ENCODE measurements at regions not wholly inside any gene's neighbourhood (a gene's known extent, or its start where the extent isn't known, plus 50 kb on each side); places are given as distances from the start of the nearest gene placed in this dataset.

GRCh38 chr2:133748007-133748700 is 179.9 kb upstream of the NCKAP5 start:
- Histone ChIP-seq H3K9me3 (ENCODE audit: control insufficient read depth, insufficient read depth, low read length) (no peaks in the 10 kb centered on the region), H3K36me3 (ENCODE audit: insufficient read depth, low read length) (no peaks in the 10 kb centered on the region), H3K4me1 (ENCODE audit: insufficient read depth, low read length) (no peaks in the 10 kb centered on the region), H3K9ac (ENCODE audit: low read depth, low read length) (no peak overlapping the region)

GRCh38 chr2:133753665-133754064 is 185.4 kb upstream of the NCKAP5 start:
- H3K4me1 ChIP-seq (ENCODE audit: insufficient read depth, low read length): no peaks in the 10 kb centered on the region
- no peaks in the 10 kb centered on the region for H3K36me3 ChIP-seq (ENCODE audit: insufficient read depth, low read length)
- H3K9me3 ChIP-seq (ENCODE audit: control insufficient read depth, insufficient read depth, low read length): no peaks in the 10 kb centered on the region
- no peak overlapping the region for H3K9ac ChIP-seq (ENCODE audit: low read depth, low read length)

- no peaks in the 10 kb centered on the region for H3K9me3 ChIP-seq (ENCODE audit: control insufficient read depth, insufficient read depth, low read length)
- H3K36me3 ChIP-seq (ENCODE audit: insufficient read depth, low read length): no peaks in the 10 kb centered on the region
- no peaks in the 10 kb centered on the region for H3K4me1 ChIP-seq (ENCODE audit: insufficient read depth, low read length)
- H3K9ac ChIP-seq (ENCODE audit: low read depth, low read length): no peak overlapping the region
These were observed 187.4 kb upstream of the NCKAP5 start for GRCh38 chr2:133755480-133756300.

- no peaks in the 10 kb centered on the region for H3K36me3 ChIP-seq (ENCODE audit: insufficient read depth, low read length)
- no peak overlapping the region for H3K9ac ChIP-seq (ENCODE audit: low read depth, low read length)
- no peaks in the 10 kb centered on the region for H3K9me3 ChIP-seq (ENCODE audit: control insufficient read depth, insufficient read depth, low read length)
- H3K4me1 ChIP-seq (ENCODE audit: insufficient read depth, low read length): no peaks in the 10 kb centered on the region
These were observed 188.6 kb upstream of the NCKAP5 start for GRCh38 chr2:133756833-133757232.

- no peaks in the 10 kb centered on the region for H3K36me3 ChIP-seq (ENCODE audit: insufficient read depth, low read length)
- H3K9ac ChIP-seq (ENCODE audit: low read depth, low read length): no peak overlapping the region
These were observed 192.1 kb upstream of the NCKAP5 start for GRCh38 chr2:133760376-133760775.

GRCh38 chr2:133765658-133766057 is 197.4 kb upstream of the NCKAP5 start:
- Histone ChIP-seq H3K9me3 (ENCODE audit: control insufficient read depth, insufficient read depth, low read length) (no peaks in the 10 kb centered on the region), H3K9ac (ENCODE audit: low read depth, low read length) (no peak overlapping the region), H3K36me3 (ENCODE audit: insufficient read depth, low read length) (no peaks in the 10 kb centered on the region), H3K4me1 (ENCODE audit: insufficient read depth, low read length) (no peaks in the 10 kb centered on the region)

More at GRCh38 chr2:133760376-133760775, 192.1 kb upstream of the NCKAP5 start:
- Histone ChIP-seq H3K9me3 (ENCODE audit: control insufficient read depth, insufficient read depth, low read length) (no peaks in the 10 kb centered on the region), H3K4me1 (ENCODE audit: insufficient read depth, low read length) (no peaks in the 10 kb centered on the region)

GRCh38 chr2:133766164-133766832 is 198.0 kb upstream of the NCKAP5 start:
- Histone ChIP-seq H3K9me3 (ENCODE audit: control insufficient read depth, insufficient read depth, low read length) (no peaks in the 10 kb centered on the region), H3K36me3 (ENCODE audit: insufficient read depth, low read length) (no peaks in the 10 kb centered on the region), H3K4me1 (ENCODE audit: insufficient read depth, low read length) (no peaks in the 10 kb centered on the region), H3K9ac (ENCODE audit: low read depth, low read length) (no peak overlapping the region)

- Histone ChIP-seq H3K36me3 (ENCODE audit: insufficient read depth, low read length) (no peaks in the 10 kb centered on the region), H3K9ac (ENCODE audit: low read depth, low read length) (no peak overlapping the region), H3K9me3 (ENCODE audit: control insufficient read depth, insufficient read depth, low read length) (no peaks in the 10 kb centered on the region), H3K4me1 (ENCODE audit: insufficient read depth, low read length) (no peaks in the 10 kb centered on the region)
These were observed 200.0 kb upstream of the NCKAP5 start for GRCh38 chr2:133768256-133768655.

GRCh38 chr2:133768658-133769435 is 200.6 kb upstream of the NCKAP5 start:
- Histone ChIP-seq H3K4me1 (ENCODE audit: insufficient read depth, low read length) (no peaks in the 10 kb centered on the region), H3K36me3 (ENCODE audit: insufficient read depth, low read length) (no peaks in the 10 kb centered on the region), H3K9ac (ENCODE audit: low read depth, low read length) (no peak overlapping the region), H3K9me3 (ENCODE audit: control insufficient read depth, insufficient read depth, low read length) (no peaks in the 10 kb centered on the region)

- no peaks in the 10 kb centered on the region for H3K36me3 ChIP-seq (ENCODE audit: insufficient read depth, low read length)
- H3K4me1 ChIP-seq (ENCODE audit: insufficient read depth, low read length): no peaks in the 10 kb centered on the region
- no peaks in the 10 kb centered on the region for H3K9me3 ChIP-seq (ENCODE audit: control insufficient read depth, insufficient read depth, low read length)
- H3K9ac ChIP-seq (ENCODE audit: low read depth, low read length): no peak overlapping the region
These were observed 205.8 kb upstream of the NCKAP5 start for GRCh38 chr2:133773854-133774653.

GRCh38 chr2:133774654-133775015 is 206.4 kb upstream of the NCKAP5 start:
- Histone ChIP-seq H3K9me3 (ENCODE audit: control insufficient read depth, insufficient read depth, low read length) (no peaks in the 10 kb centered on the region), H3K36me3 (ENCODE audit: insufficient read depth, low read length) (no peaks in the 10 kb centered on the region), H3K4me1 (ENCODE audit: insufficient read depth, low read length) (no peaks in the 10 kb centered on the region), H3K9ac (ENCODE audit: low read depth, low read length) (no peak overlapping the region)

GRCh38 chr2:133776936-133777573 is 208.8 kb upstream of the NCKAP5 start:
- Histone ChIP-seq H3K9ac (ENCODE audit: low read depth, low read length) (no peak overlapping the region), H3K36me3 (ENCODE audit: insufficient read depth, low read length) (no peaks in the 10 kb centered on the region), H3K9me3 (ENCODE audit: control insufficient read depth, insufficient read depth, low read length) (no peaks in the 10 kb centered on the region), H3K4me1 (ENCODE audit: insufficient read depth, low read length) (no peaks in the 10 kb centered on the region)

- Histone ChIP-seq H3K36me3 (ENCODE audit: insufficient read depth, low read length) (no peaks in the 10 kb centered on the region), H3K9ac (ENCODE audit: low read depth, low read length) (no peak overlapping the region), H3K9me3 (ENCODE audit: control insufficient read depth, insufficient read depth, low read length) (no peaks in the 10 kb centered on the region), H3K4me1 (ENCODE audit: insufficient read depth, low read length) (no peaks in the 10 kb centered on the region)
These were observed 209.3 kb upstream of the NCKAP5 start for GRCh38 chr2:133777574-133777960.

Data from ES-I3 (cell line).